Left lobe of liver (tissue), 2 donors: ENCODE measurements at regions not wholly inside any gene's neighbourhood (a gene's known extent, or its start where the extent isn't known, plus 50 kb on each side); places are given as distances from the start of the nearest gene placed in this dataset.
"Not testable (repeated sequence)": the region's sequence is repeated elsewhere in the genome, so short reads cannot be mapped to it uniquely, and the experiment has no call there.

Experiments
- ATAC-seq: fragments of 200-7000 bp; cut with Tn5 transposase; one replicate; pipeline ENCODE4 v1.9.1; 2020; ENCODE audit warnings: mild to moderate bottlenecking, moderate library complexity
- DNase-seq: peaks from one replicate; pipeline ENCODE4 v3.0.0-alpha.2; 2020; ENCODE audit warnings: low spot score
- donor health status: DM: no; HTN: no; CAD: no; lungs with moderate emphysema.
- donor health status: DM: no; HTN: yes; CAD: no.

DNA sequence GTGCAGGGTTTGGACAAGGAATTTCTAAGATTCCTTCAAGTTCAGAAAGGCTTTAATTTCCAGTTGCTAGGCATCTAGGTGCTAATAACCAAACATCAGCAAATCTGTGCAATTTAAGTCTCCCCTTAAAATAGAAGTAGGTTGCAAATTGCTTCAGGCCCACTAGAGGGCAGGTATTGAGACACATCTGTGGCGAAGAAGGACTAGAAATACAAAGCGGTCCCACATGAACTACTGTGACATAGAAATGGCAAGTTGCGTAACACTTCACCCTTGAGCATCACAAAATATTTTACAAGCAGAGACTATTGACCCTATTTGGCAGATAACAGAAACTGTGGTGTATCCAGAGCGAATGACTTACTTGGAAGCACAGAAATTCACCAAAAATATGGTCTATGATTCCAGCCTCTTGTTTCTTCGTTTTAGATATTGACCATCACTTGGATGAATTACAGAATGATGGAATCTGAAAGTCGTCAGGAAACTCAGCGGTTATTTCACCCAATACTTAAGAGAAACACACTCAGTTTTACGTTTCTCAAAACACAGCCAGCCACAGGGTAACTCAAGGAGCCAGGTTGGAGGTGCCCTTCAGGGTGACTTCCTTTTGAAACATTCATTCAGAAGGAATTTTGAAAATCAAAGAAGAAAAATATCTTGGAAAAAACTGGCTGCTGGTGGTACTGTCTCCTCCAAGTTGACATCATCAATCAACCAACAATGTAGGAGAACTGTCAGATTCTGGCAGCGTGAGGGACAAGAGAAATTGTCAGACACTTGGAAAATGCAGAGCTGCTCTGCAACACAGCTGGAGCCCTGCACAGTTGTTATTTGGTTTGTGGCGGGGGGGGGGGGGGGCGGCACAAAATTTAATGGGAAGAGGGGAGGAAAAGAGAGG, 256.3 kb upstream of the MINDY3 start:
- DNase-seq (no peak), ATAC-seq (peak; percentile 98)

DNA sequence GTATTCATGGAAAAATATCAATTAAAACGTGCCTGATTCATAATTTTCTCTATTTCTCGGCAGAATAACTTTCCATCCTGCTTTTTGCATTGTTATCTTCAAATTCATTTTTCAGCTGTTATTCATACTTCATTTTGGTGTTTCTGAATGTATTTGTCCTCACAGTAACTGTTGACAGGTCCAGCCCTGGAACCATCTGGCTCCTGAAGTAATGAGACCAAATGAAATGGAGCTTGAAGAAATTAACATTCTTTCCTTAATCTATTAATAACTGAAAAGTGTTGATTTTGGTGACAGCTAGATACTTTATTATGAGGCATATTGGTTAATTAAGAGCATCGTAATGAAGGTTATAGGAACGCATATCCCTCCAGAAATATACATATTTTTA, 257.0 kb upstream of the MINDY3 start:
- ATAC-seq = no peak
- DNase-seq = no peak

DNA sequence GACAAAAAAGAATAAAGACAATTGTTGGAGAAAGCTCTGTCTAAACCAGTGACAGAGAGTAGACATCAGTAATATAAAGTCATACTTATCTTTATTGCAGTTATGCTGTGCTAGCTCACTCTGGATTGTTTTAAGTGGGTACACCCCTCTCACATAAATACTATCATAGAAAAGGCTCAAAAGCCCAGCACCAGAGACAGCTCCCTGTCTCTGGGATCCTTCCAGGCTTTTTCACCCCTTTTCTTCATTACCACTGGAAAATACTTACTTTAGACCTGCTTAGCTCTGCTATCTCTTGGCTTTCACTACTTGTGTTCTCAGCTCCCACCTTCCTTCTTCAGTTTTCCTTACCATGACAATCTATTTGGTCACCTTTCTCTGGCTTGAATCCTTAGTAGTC, 259.1 kb upstream of the MINDY3 start:
- DNase-seq (no peak), ATAC-seq (no peak)

DNA sequence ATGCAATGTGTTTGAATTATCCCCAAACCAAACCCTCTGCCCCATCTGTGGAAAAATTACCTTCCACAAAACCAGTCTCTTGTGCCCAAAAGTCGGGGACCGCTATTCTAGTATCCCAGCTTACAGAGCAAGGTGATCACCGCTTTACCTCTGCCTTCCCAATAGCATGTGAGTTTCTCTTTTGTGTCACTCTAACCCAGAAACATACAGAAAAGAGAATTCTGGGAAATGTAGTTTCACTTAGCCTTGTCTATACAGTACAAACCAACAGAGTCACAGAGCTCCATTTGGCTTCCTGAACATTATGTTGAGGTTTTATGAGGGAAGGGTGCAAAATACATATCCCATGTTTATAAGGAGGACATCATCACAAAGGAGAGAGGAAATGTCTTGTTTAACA, 260.3 kb upstream of the MINDY3 start:
- ATAC-seq = no peak
- DNase-seq = no peak

DNA sequence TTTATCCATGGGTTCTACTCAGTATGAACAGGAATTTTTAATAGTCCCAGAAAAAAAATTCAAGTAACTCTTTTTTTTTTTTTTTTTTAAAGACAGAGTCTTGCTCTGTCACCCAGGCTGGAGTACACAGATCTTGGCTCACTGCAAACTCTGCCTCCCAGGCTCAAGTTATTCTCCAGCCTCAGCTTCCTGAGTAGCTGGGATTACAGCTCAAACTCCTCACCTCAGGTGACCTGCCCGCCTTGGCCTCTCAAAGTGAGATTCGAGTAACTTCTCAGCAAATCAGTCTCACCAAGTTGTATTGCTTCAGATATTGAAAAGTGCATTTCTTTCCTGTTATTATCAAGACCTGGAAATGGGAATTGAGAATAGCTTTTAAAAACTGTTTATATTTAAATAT, 281.2 kb upstream of the MINDY3 start:
- no peak for DNase-seq
- no peak for ATAC-seq

- ATAC-seq = no peak
- DNase-seq = no peak
Measured at GRCh38 chr10:16146993-16147392, 286.7 kb upstream of the MINDY3 start.

DNA sequence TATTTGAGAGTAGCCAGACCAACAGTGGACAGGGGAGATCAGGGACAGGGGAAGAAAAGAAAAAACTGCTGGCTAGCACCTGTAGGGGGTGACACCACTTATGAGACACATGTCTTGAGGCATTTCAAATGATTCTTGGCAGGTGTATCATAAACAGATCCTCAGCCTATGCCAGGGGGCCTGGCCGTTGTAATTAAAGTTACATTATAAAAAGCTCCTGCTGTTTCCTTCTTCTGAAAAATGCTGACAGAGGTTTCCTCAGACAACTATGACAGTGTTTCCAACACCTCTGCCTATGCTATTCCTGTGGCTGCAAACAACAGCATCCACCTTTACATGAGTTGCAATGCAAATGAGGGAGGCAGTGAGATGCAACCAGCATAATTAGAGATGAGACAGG, 281.0 kb upstream of the PTER start:
- ATAC-seq (no peak), DNase-seq (no peak)

GRCh38 chr10:16156681-16157080, 280.1 kb upstream of the PTER start:
- no peak for ATAC-seq

DNA sequence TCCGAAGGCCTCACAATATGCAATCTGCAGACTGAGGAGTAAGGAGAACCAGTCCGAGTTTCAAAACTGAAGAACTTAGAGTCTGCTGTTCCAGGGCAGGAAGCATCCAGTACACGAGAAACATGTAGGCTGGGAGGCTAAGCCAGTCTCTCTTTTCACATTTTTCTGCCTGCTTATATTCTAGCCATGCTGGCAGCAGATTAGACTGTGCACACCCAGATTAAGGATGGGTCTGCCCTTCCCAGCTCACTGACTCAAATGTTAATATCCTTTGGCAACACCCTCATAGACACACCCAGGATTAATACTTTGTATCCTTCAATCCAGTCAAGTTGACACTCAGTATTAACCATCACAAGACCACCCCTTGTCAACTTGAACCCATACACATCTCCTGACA, 271.7 kb upstream of the PTER start:
- not testable (repeated sequence) for ATAC-seq, DNase-seq

More at GRCh38 chr10:16156681-16157080, 280.1 kb upstream of the PTER start:
- DNase-seq = no peak

DNA sequence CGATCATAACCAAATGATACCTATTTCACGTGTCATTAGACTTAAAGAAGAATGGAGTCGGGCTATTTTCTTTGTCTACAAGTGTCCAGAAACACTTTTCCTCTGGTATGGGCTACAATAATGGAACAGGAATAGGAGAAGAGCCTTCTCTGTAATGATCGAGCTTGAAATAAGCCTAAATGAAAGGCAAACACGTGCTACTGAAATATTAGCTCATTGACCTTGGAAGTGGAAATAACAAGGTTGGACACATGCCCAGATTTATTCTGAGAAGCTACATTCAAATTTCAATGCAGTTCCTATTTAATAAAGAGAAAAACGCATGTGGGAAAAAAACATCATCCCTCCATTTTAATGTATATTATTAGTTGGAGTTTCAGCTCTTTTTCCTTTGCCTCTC, 254.7 kb upstream of the PTER start:
- ATAC-seq (no peak), DNase-seq (no peak)

DNA sequence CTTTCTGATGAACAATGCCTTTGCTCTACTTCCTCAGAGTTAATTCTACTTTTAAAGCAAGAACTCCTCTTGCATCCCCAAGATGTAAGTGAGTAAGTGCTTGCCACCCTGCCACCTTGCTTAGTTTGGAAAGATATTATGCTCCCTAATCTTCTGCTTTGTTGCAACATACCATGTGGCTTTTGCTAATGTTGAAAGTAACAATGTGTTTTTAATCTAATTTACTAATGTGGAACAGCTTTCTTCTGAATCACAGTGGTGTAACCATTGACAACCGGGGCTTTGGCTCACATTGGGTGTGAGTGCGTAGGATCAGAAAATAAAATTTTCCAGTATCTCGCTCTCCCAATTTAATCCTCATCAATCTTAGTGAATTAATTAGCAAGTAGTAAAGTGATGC, 254.1 kb upstream of the PTER start:
- ATAC-seq = no peak
- DNase-seq = no peak

DNA sequence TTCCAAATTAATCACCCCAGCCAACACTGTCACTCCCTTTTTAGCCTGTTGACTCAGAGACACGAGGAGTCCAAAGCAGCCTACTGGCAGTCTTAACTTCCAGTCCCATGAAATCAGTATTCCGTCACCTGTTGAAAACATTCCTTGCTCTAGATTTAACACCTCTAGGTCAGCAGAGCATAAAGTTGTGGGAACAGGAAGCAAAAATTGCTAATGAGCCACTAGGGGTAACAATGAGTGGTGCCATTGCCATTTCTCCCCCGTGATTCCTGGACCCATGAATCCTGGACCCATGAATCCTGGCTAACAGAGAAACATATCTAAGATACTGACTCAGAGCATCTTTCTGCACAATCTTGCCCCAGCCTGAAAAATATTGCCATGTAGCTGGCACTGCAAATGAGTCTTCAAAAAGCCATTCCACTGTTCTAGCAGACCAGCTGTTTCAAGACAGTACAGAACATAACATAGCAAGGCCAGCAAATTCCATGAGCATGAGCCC, 252.7 kb upstream of the PTER start:
- ATAC-seq (no peak), DNase-seq (no peak)

GRCh38 chr10:16184906-16185305, 251.9 kb upstream of the PTER start:
- DNase-seq (no peak), ATAC-seq (no peak)

GRCh38 chr10:16186564-16186963, 250.2 kb upstream of the PTER start:
- DNase-seq = no peak
- no peak for ATAC-seq

DNA sequence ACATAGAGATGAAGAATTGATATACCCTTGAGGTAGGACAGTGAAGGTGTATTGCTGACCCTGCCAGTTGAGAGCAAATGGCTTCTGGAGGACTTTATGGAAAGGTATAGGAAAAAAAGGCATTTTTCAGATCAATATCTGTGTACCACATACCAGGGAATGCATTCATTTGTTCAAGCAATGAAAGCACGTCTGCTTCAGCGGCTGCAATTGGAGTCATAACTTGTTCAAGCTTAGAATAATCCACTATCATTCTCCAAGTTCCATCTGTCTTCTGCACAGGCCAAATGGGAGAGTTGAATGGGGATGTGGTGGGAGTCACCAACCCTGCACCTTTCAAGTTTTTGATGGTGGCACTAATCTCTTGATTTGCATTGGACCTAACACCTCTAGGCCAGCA, 249.6 kb upstream of the PTER start:
- ATAC-seq = no peak
- no peak for DNase-seq

DNA sequence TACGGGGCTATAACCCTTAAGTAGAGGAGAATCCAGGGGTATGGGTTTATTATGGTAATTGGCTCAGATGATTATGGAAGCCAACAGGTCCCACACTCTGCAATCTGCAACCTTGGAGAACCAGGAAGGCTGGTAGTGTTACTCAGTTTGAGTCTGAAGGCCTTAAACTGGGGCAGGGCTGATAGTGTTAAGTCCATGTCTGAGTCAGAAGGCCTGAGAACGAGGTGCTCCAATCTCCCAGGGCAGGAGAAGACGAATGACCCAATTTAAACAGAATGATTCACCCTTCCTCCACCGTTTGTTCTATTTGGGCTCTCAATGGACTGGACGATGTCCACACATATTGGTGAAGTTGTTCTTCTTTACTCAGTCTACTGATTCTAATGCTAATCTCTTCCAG, 244.5 kb upstream of the PTER start:
- ATAC-seq = no peak
- DNase-seq = no peak

DNA sequence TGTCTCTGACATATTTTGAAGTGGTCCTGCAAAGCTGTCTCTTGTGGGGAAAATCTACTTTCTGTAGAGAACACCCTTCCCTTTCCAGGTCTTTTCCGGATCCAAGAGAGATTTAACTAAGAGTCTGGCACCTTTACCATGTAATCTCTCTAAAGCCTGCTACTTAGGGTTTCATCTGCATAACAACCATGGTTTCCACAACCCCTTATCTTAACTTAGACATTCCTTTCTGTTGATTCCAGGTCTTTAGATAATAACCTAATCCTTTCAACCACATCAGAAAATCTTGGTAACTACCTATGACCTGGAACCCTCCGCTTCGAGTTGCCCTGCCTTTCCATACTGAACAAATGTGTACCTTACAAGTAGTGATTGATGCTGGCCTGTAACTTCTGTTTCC, 243.6 kb upstream of the PTER start:
- no peak for ATAC-seq
- DNase-seq = no peak

- DNase-seq (no peak), ATAC-seq (no peak)
Measured at GRCh38 chr10:16195178-16195769, 241.5 kb upstream of the PTER start.

- ATAC-seq (no peak), DNase-seq (no peak)
Measured at GRCh38 chr10:16195894-16196293, 240.9 kb upstream of the PTER start.

DNA sequence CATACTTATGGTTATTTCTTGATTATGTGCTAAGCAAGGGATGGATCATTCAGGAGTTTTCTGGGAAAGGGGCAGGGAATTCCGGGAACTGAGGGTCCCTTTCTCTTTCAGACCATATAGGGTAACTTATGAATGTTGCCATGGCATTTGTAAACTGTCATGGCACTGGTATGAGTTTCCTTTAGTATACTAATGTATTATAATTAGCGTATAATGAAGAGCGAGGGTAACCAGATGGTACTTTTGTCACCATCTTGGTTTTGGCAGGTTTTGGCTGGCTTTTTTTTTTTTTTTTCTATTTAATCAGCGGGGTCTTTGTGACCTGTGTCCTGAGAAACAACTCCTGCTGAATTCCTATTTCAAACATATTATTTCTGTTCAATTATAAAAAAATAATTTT, 237.6 kb upstream of the PTER start:
- DNase-seq (no peak), ATAC-seq (no peak)

GRCh38 chr10:16223618-16224017, 213.2 kb upstream of the PTER start:
- DNase-seq = not testable (repeated sequence)

GRCh38 chr10:16227674-16228073, 209.1 kb upstream of the PTER start:
- ATAC-seq (no peak), DNase-seq (no peak)

More at GRCh38 chr10:16223618-16224017, 213.2 kb upstream of the PTER start:
- ATAC-seq = not testable (repeated sequence)
